SH-SY5Y (cell line): ENCODE measurements at regions not wholly inside any gene's neighbourhood (a gene's known extent, or its start where the extent isn't known, plus 50 kb on each side); places are given as distances from the start of the nearest gene placed in this dataset.

Source experiments
- GATA2 ChIP-seq: IDR thresholded peaks from 2 replicates; pipeline ENCODE4 v1.6.1; 2011; ENCODE audit warnings: mild to moderate bottlenecking, low read depth, low read length
- GATA3 ChIP-seq: IDR thresholded peaks from 2 replicates; pipeline ENCODE4 v1.6.1; 2011; ENCODE audit warnings: low read depth, mild to moderate bottlenecking, low read length, moderate library complexity

- TF ChIP-seq GATA2 (no peak), GATA3 (no peak)
Measured at GRCh38 chr5:143484601-143485000, 81.1 kb upstream of the NR3C1 start.

DNA sequence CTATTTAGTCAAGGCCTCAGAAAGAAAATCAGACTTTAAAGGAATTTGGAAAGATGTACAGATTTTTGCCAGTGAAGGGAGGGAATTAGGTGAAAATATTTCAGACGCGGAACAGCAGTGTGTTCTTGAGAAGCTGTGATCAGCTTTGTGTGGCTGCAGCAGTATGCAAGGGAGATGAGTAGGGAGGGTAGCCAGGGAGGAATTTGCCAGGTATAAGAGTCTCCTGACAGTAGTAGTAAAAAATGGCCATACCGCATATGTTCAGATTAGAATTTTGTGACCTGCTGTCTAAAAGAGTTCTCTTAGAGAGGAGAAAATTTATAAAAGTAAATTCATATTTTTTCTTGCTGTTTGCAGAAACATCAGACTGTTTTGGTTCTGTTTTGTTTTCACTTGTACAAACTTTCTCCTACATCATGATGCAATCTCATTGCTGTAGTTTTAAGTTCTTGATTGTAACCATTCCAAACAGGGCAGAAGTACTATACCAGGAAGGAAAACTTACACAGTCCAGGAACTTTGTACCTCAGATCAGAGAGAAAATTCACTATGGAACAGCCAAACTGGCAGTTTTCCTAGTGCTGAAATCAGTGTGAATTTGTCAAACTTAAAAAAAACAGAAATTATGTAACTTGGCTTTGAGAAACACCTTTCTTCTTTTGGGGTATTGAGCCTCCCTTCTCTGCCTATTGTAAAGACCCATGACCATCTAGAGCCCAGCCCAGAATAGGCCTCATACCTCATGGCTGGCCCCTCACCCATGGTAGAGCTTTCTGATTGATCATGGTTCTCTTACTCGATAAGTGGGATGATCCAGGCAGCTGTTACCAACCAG lies 78.4 kb upstream of the NR3C1 start:
- TF ChIP-seq GATA3 (no peak), GATA2 (no peak)

DNA sequence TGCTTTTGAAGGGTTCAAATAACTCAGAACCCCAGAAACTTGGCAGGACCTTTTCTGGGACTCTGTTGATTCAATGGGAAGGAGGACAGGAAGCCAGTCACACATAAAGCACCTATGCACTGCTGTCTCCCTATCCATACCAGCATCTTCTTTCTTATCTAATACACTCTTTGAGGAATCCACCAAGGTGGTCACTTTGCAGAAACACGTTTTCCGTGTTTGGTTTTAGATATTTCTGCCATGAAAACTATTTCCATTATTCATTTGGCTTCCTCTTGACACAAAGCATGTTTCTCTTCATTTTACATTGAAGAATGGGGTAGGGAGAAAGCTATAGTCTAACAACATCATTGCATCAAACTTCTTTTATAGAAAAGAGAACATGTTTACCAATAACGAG lies 76.5 kb upstream of the NR3C1 start:
- TF ChIP-seq GATA2 = no peak
- no peak for TF ChIP-seq GATA3

DNA sequence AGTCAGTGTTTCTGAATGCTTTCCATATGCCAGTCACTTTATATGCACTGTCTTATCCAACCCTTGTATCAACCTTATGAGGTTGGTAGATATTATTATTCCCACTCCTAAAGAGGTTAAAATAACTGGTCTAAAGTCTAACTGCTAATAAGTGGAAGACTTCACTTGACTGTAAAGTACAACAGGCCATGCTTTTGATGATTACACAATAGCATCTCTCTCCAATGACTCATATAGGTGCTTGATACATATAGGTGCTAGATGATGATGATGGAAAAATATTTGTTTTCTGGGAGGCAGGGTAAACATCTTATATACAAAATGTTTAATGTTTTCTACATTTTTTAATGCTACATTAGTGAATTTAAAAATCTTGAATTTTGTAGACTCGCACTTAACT lies 75.9 kb upstream of the NR3C1 start:
- TF ChIP-seq GATA3 (no peak), GATA2 (no peak)

GRCh38 chr5:143476601-143477211 lies 73.2 kb upstream of the NR3C1 start:
- TF ChIP-seq GATA3 (no peak), GATA2 (no peak)

GRCh38 chr5:143474616-143475015 lies 71.1 kb upstream of the NR3C1 start:
- TF ChIP-seq GATA3 = no peak
- TF ChIP-seq GATA2 = no peak

DNA sequence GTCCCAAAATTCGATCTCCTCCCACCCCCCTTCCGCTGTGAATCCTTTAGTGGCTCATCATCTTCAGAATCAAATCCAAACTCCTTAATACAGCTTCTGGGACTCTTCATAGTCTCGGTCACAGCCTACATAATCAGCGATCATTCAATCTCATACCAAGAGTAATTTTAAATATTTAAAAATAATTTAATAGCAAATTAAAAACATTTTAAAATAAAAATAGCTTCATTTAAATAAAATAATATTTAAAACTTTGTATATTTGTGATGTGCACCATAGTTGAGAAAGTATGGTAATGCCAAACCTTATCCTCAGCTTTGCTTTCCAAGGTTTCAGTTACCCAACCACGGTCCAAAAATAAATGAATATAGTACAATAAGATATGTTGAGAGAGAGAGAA lies 70.0 kb upstream of the NR3C1 start:
- TF ChIP-seq GATA2 = no peak
- TF ChIP-seq GATA3 = no peak

DNA sequence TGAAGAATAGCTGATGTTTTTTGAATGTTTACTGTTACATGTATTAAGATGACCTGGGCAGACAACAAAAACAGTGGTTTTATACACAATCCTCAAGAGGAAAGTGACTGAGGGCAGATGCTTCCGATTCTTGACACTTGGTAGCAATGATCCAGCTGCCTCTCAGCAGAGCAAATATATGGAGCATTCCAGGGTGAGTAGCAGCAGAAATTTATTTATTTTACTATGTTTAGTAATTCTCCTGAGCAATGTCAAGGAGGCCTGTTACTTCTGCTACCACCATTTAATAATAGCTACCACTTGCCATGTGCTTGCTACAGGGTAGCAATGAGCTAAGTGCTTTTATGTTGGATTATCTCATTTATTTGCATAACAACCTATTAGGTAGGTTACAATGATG lies 69.1 kb upstream of the NR3C1 start:
- TF ChIP-seq GATA3 (no peak), GATA2 (no peak)

- TF ChIP-seq GATA2 (no peak), GATA3 (no peak)
Measured at GRCh38 chr5:143471666-143472464, 68.4 kb upstream of the NR3C1 start.

DNA sequence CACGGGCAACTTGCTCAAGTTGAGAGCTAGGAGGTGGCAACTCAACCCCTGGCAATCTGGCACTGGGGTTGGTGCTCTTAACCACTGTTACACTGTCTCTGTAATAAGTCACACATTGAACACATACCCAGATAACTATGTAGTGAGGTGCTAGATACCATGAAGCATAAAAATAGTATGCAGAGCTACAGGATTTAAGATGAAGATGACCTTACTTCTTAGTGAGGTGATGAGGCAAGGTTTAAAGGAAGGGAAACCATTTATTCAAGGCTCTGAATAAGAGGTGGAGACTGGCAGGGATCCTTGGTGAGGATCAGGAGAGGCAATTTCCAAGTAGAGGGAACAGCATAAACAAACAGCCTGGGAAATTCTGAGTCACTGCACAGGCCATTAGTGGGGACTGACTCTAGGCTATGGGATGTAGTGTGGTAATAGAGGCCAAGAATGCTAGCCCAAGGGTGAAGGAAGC lies 67.6 kb upstream of the NR3C1 start:
- TF ChIP-seq GATA3 (no peak), GATA2 (no peak)

- TF ChIP-seq GATA2 (no peak), GATA3 (no peak)
Measured at GRCh38 chr5:143470120-143470519, 66.6 kb upstream of the NR3C1 start.

DNA sequence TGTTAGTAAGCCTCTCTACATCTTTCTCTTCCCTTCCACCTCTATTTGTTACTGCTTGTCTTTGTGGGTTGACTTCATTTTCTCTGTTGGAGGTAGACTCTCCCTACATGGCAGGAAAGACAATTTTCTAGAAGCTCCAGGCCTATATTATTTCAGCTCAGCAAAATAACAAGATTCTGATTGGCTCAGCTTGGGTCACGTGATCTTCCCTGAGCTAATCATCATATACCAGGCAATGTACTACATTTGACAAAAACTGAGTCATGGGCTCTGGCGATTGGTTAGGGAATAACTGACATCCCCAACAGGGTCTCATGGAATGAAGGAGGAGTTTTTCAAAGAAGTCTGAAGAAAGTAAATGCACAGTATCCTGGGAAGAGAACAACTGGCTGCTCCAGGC lies 65.6 kb upstream of the NR3C1 start:
- no peak for TF ChIP-seq GATA3
- no peak for TF ChIP-seq GATA2

DNA sequence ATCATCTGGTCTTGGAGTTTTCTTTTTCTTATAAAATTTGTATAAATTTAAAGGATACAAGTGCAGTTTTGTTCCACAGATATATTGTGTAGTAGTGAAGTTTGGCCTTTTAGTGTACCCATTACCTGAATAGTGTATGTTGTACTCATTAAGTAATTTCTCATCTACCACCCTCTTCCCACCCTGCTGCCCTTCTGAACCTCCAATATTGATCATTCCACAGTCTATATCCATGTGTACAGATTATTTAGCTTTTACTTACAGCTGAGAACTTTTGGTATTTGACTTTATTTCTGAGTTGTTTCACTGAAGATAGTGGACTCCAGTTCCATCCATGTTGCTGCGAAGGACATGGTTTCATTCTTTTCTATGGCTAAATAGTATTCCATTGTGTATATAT lies 63.1 kb upstream of the NR3C1 start:
- no peak for TF ChIP-seq GATA3
- TF ChIP-seq GATA2 = no peak

GRCh38 chr5:143464723-143465490 lies 61.4 kb upstream of the NR3C1 start:
- TF ChIP-seq GATA3 (no peak), GATA2 (no peak)
